ENCODE measurements at regions not wholly inside any gene's neighbourhood (a gene's known extent, or its start where the extent isn't known, plus 50 kb on each side); places are given as distances from the start of the nearest gene placed in this dataset.

DNA sequence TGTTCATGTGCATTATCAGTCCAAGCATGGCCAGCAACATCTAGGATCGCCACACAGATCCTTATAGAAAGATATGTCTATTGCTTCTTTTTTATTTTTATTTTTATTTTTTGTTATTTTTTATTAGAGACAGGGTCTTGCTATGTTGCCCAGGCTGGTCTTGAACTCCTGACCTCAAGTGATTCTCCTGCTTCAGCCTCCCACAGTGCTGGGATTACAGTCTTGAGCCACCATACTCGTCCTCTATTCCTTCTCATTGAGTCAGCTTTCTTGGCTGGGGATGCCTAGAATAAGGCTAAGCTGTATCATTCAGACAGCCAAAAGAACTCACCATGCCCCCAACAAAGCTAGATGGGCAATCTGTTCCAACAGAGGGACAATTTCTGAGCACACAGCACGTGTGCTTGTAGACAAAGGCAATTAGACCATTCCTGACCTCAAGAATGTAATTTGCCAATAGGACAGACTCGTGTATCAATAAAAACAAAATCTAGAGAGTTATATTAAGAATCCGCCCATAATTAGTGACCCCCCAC, 264.0 kb upstream of the NEBL start:
- TF ChIP-seq EP300 (IDR thresholded peaks at IDR 0.05; ENCODE audit: borderline replicate concordance) (no peak), NFIC (IDR thresholded peaks at IDR 0.05) (no peak), YY1 (IDR thresholded peaks at IDR 0.05; ENCODE audit: low read depth) (no peak), RAD21 (IDR thresholded peaks at IDR 0.05; ENCODE audit: low read depth) (no peak), FOXM1 (IDR thresholded peaks at IDR 0.05; ENCODE audit: borderline replicate concordance, low read depth) (no peak)
- TF ChIP-seq, protein P1, sequence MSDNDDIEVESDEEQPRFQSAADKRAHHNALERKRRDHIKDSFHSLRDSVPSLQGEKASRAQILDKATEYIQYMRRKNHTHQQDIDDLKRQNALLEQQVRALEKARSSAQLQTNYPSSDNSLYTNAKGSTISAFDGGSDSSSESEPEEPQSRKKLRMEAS (IDR thresholded peaks at IDR 0.05): no peak

All from Ishikawa (cell line).